Inflammatory macrophage treated with lipopolysaccharide for 1 hour (primary cell): ENCODE measurements at regions not wholly inside any gene's neighbourhood (a gene's known extent, or its start where the extent isn't known, plus 50 kb on each side); places are given as distances from the start of the nearest gene placed in this dataset.

Experiments used
- DNase-seq, 2 donors: peaks; one replicate each; pipeline ENCODE4 v3.0.0-alpha.2; 2020 to 2022

DNA sequence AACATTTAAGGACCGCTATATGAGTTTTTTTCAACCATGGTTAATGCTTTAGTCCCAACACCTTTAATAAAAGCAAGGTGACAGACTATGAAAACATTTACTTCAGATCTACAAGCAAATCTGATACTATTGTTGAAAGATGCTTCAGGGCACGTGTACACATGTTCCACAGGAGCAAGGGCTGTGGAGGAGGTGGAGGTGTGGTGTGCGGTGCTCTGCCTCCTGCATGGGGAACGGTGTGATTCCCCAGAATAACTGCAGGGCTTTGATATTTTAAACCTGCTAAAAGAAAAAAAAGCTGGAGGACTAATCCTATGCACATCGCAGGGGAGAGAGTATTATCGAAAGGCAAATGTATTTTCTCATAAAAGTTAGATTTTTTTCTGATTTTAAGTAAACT is 188.1 kb upstream of the CEP162 start:
- DNase-seq, result no peak

DNA sequence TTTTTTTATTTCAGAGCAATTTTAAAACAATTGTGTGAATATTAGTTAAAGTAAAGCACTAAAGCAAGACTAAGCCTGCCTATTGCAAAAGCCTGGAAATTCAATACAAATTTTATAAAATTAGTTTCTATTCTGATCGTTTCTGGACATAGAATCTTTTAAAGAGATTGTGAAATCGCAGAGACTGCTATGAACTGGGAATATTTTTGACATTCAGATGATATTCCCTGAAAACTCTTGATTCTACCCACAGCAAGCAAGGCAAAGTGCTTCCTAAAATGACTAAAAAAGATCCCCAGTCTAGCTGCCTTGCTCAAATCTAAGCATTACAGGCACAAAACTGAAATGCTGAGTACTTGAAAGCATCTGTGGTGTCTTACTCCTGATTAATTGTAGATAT is 187.6 kb upstream of the CEP162 start:
- DNase-seq, result no peak

GRCh38 chr6:84414531-84414930 is 187.1 kb upstream of the CEP162 start:
- no peak for DNase-seq

- no peak for DNase-seq
These were observed 183.7 kb upstream of the CEP162 start for GRCh38 chr6:84411060-84411629.

DNA sequence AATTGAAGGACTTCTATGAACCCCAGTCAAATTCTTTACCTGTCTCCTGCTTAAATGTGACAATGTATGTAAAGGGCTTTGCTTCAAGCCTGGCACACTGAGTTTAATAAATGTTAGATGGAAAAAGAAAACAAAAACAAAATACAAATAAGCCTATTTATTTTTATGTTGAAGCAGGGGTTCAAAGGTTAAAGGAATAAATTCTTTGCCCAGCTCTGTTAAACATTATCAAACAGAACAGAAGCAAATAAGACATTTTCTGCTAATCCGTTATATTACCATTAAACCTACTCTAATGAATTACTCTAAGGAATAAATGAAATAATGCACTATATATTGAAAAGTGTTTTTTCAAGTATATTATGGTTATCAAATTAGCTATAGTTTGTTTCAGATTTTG is 182.5 kb upstream of the CEP162 start:
- no peak for DNase-seq

DNA sequence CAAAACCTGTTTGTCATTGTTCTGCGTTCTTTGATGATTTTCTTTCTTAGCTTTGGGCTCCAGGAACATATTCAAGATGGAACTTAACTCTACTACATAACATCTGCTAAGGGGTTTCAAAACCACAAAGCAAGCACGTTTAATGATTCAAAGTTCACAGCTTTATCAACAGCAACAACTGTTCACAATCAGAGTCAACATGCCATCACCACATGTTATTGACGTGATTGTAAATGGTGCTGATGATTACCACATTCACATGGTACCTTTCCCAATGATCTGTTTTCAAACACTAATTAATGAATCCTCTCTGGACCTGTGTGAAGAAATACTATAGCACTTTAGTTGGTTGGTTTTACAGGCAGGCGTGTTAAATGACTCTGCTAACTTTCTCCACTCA is 180.6 kb upstream of the CEP162 start:
- DNase-seq, result no peak

- no peak for DNase-seq
These were observed 176.1 kb upstream of the CEP162 start for GRCh38 chr6:84403545-84403944.

DNA sequence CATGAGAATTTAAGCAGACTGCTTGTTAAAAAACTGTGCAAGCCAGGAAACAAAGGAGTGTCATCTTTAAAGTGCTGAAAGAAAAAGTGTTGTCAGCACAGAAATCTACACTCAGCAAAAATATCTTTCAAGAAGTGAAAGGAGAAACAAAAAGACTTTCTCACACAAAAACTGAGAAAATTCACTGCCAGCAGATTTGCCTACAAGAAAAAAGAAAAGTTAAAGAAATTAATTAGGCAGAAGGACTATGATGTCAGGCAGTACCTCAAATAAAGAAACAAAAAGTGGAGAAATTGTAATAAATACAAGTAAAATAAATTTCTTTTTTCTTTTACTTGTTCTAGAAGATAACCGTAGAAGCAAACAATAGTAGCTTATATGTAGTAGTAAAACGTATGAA is 171.6 kb upstream of the CEP162 start:
- DNase-seq, result no peak

- no peak for DNase-seq
These were observed 164.8 kb upstream of the CEP162 start for GRCh38 chr6:84392261-84392660.

- DNase-seq, result no peak
These were observed 163.4 kb upstream of the CEP162 start for GRCh38 chr6:84390851-84391250.

DNA sequence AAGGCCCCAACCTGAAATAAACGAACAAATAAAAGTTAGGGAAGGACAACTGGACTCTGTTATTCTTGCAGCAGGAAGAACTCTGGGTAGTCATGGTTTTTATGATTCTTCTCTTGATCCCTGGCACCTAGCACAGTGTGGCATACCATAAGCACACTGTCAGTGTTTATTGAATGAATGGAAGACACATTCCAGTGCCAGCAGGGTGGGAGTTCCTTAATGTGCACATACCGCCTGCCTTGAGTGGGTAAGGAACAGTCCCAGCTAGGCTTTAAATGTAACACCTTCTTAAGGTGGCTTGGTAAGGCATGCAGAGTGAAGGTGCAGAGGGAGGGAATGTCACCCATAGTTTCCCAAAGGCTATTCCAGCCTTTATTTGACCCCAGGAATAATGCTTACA is 162.9 kb upstream of the CEP162 start:
- DNase-seq, result no peak

DNA sequence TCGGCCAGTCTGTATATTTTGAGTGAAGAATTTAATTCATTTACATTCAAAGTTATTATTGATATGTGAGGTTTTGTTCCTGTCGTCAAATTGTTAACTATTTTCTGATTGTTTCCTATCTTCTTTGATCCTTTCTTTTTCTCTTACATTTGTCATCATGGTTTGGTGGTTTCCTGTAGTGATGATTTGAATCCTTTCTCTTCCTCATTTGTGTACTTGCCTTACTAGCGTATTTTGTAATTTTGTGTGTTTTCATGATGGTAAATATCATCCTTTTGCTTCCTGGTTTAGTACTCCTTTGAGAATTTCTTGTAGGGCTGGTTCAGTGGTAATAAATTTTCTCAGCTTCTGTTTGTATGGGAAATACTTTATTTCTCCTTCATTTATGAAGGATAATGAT is 151.7 kb upstream of the CEP162 start:
- no peak for DNase-seq

DNA sequence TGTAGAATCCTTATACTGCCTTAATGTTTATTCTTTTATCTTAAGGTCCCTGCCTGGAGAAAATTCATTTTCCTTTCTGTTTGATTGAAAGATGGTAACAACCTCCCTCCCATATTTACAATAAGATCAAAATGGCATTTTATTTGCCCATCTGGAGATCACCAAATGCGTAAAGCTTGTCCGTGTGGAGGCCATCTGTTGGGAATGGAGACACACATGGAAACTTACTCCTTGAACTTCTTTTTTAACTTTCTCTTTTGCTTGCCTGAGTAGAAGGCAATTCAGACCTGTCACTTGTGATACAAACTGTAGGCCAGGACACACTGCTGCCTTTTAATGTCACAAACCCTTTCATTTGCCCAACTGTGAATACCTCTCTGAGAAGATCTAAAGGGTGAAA is 144.8 kb upstream of the CEP162 start:
- DNase-seq, result no peak

DNA sequence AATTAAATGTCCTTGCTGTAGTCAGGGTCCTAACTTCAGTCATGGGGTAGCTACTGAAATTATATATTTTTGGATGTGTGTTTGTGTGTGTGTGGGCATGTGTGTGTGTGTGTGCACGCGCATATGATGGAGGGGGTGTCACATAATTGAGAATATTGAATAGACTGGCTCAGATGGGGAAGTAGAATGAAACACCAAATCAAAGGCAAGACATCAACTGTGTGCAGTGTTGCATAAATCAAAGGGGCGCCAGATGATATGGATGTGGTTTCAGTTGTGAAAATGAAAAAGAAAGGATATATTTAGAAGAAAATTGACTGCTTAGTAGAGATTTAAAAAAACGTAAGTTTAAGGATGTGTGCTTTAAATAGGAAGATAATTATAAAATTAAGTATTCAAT is 144.2 kb upstream of the CEP162 start:
- no peak for DNase-seq

DNA sequence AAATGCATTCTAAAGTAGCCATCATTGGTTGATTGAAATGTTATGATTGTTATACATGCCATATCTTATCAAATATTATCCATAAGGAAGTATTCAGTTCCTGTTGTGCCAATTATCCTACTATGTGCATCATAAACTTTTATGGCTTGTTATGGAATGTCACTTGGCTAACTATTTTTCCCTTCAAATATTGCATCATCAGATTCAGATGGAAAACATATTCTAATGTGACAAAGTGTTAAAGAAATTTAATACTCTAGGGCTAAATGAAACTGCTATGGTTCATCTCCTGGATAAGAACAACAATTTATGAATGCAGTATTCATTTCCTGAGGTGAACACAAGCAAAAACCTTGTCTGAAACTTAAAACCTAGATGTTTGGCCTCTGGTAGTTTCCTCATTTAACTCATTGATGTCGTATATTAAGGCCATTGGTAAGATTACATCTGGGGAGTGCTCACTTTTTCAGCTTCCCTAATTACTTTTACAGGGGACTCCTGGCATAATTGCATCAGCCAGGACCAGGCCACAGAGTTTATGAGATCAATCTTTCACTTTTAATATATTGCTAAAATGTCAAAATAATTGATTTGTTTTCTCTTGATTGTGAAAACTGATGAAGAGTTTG is 134.9 kb upstream of the CEP162 start:
- DNase-seq, result no peak

- DNase-seq, result no peak
These were observed 134.1 kb upstream of the CEP162 start for GRCh38 chr6:84361372-84362192.

GRCh38 chr6:84360039-84360438 is 132.6 kb upstream of the CEP162 start:
- no peak for DNase-seq

- DNase-seq, result no peak
These were observed 131.1 kb upstream of the CEP162 start for GRCh38 chr6:84358581-84358980.

DNA sequence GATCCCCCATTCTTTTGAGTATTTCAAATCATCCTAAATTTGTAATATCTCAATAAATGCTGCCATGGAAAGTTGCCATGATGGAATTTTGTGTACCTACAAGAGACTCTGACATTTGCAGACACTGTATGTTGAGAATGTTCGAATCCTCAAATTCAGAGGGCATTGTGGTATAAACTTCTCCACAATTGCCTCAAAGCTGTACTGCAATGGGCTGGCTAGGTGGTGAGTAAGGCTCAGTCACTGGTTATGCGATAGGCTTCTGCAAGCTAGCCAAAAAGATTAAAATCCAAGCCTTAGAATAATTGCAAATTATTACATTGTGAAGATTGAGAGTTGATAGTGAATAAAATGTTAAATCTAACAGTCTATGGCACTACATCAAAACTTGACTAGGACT is 130.2 kb upstream of the CEP162 start:
- DNase-seq, result no peak

DNA sequence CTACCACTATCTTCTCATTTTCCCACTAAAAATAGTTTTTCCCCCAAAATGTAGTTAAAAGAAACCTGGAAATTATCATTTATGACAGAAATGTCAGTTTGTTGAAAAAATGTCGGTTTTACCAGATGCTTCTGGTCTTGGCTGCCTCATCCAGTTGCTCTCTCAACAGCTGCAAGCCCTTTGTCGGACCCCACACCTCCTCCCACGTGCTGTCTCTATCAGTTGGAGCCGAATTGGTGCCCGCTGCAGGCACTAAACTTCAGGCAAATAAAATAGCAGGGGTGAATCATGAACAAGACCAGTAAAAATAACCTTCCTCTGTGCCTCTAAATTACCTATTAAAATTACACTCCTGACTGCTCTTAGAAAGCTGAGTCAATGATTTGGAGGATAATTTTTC is 129.5 kb upstream of the CEP162 start:
- DNase-seq, result no peak

DNA sequence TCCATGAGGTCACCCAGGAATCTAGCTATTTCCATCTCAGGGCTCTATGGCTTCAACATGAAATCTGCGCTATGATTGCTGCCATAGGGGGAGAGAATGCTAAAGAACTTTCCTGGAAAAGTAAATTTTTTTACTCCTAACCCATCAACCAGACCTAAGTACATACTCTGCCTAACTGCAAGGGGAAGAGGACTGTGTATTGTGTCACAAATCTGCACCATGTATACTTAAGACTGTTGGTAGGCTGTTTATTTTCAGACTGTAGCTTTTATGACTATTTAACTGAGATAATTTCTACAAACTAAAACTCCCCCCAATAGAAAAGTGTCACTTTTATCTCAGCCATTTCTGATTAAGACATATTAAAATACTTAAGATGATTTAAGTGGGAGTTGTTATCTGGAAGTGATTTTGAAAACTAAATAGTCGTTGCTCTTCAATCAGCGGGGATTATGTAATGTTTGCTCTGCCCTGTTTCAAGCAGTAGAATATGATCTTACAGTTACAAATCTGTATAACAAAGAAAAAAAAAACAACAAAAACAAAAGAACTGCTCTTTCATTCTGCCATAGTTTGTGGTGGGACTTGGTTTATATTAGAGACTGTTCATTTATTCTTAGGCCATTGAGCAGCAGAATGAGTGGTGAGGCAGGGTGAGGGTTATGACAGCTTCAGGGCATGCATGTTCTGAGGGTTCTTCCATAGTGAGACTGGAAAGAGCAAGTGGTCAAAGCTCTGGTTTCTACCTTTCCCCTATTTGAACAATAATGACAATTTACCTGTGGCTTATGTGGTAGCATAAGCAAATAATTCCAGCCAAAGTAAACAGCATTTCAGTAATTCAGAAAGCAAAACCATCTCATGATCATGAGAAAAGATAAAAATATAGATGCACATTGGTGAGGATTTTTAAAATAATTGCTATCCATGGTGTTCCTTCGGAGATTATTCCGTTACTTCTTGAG is 126.3 kb upstream of the CEP162 start:
- no peak for DNase-seq

DNA sequence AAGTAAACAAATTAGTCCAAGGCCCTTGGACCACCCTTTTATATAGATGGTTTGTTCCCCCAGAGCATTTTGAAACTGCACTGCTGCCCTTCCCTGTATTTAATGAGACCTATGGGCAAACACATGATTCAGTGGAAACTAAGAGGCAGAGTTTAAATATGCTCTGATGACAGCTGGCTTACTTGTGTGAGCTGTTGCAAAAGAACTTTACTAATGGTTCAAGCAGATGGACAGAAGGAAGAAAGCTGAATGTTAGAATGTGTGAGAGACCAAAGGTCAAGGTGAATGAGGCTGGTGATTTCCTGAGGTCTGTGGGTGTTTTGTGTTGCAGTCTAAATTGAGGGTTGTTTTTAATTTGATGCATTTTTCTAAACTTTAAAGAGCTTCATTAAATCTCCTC is 123.0 kb upstream of the CEP162 start:
- no peak for DNase-seq

DNA sequence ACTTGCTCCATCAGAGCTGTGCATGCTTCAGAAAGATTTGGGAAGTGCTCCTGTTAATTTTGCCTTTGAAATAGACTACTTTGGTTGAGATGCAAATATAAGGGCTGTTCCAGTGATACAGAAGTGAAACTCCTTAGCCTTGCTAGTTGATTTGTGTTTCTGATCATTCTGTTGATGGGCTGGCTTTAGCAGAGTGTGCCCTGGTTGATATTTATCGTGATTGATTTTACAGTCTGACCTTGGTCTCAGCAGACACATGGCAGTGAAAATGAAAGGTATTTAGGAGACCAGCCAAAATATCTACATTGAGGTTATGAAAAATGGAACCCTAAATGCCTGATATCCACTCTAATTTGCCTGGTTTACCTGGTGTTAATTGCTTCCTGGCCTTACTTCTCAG is 122.1 kb upstream of the CEP162 start:
- no peak for DNase-seq
